WTC11 (cell line): ENCODE measurements at regions not wholly inside any gene's neighbourhood (a gene's known extent, or its start where the extent isn't known, plus 50 kb on each side); places are given as distances from the start of the nearest gene placed in this dataset.

Experiments used
- ATAC-seq: fragments of 200-7000 bp; cut with Tn5 transposase; 2 replicates; pipeline ENCODE4 v1.10.0; 2021; ENCODE audit warnings: mild to moderate bottlenecking, moderate library complexity
- CTCF ChIA-PET: fragments of 300-600 bp; sonication (Branson Sonifier 250); formaldehyde crosslinking; loops from one replicate; lab custom pipeline; 2021; ENCODE audit warnings: antibody characterized with exemption; lab: Charles Lee
- POLR2A ChIA-PET: fragments of 350-600 bp; sonication (Branson Sonifier 250); formaldehyde crosslinking; loops from one replicate; lab custom pipeline; 2021; ENCODE audit warnings: antibody characterized with exemption; lab: Charles Lee
- DNase-seq: peaks from one replicate; pipeline ENCODE4 v3.0.0; 2021; ENCODE audit warnings: low spot score
- H3K27ac Mint-ChIP-seq: 2 replicates; pipeline ENCODE4 v1.8.0; 2021; ENCODE audit warnings: mixed read lengths
- H3K27me3 Mint-ChIP-seq: 2 replicates; pipeline ENCODE4 v1.8.0; 2021; ENCODE audit warnings: low read depth, mild to moderate bottlenecking, moderate library complexity, mixed read lengths
- H3K36me3 Mint-ChIP-seq: 2 replicates; pipeline ENCODE4 v1.8.0; 2021; ENCODE audit warnings: mixed read lengths
- H3K4me1 Mint-ChIP-seq: 2 replicates; pipeline ENCODE4 v1.8.0; 2022; ENCODE audit warnings: mixed read lengths
- H3K4me3 Mint-ChIP-seq: 2 replicates; pipeline ENCODE4 v1.8.0; 2021; ENCODE audit warnings: mild to moderate bottlenecking, moderate library complexity, mixed read lengths
- H3K9me3 Mint-ChIP-seq: 2 replicates; pipeline ENCODE4 v1.8.0; 2021; ENCODE audit warnings: mixed read lengths
- ARID4B ChIP-seq: sonication (generic); formaldehyde crosslinking; IDR thresholded peaks from 2 replicates; pipeline ENCODE4 v1.8.0; 2023; ENCODE audit warnings: missing genetic modification reagents, mild to moderate bottlenecking, borderline replicate concordance
- ATF2 ChIP-seq: sonication (generic); formaldehyde crosslinking; IDR thresholded peaks from 2 replicates; pipeline ENCODE4 v1.8.1; 2022; ENCODE audit warnings: low read depth, missing genetic modification reagents, borderline replicate concordance
- ELF4 ChIP-seq: sonication (generic); formaldehyde crosslinking; IDR thresholded peaks from 2 replicates; pipeline ENCODE4 v1.8.1; 2022; ENCODE audit warnings: low read depth, mild to moderate bottlenecking, moderate library complexity, missing genetic modification reagents
- ETV6 ChIP-seq: sonication (generic); formaldehyde crosslinking; IDR thresholded peaks from 2 replicates; pipeline ENCODE4 v1.8.1; 2022; ENCODE audit warnings: mild to moderate bottlenecking, missing genetic modification reagents
- FOXJ3 ChIP-seq: sonication (generic); formaldehyde crosslinking; IDR thresholded peaks from 2 replicates; pipeline ENCODE4 v1.9.0; 2021; ENCODE audit warnings: missing genetic modification reagents, mild to moderate bottlenecking, borderline replicate concordance
- GRHL2 ChIP-seq: fragments of 250-450 bp; sonication (Bioruptor Pico); IDR thresholded peaks from 2 replicates; pipeline ENCODE4 v1.8.0; 2022; ENCODE audit warnings: mild to moderate bottlenecking, moderate library complexity; ENCODE audit not compliant: insufficient replicate concordance, severe bottlenecking
- MLX ChIP-seq: sonication (generic); formaldehyde crosslinking; IDR thresholded peaks from 2 replicates; pipeline ENCODE4 v1.8.1; 2023; ENCODE audit warnings: mild to moderate bottlenecking, missing genetic modification reagents, moderate library complexity
- OVOL2 ChIP-seq: fragments of 250-450 bp; sonication (Bioruptor Pico); IDR thresholded peaks from 2 replicates; pipeline ENCODE4 v1.9.0; 2021; ENCODE audit warnings: mild to moderate bottlenecking, borderline replicate concordance
- PRRX2 ChIP-seq: fragments of 250-450 bp; sonication (Bioruptor Pico); IDR thresholded peaks from 2 replicates; pipeline ENCODE4 v1.8.0; 2021; ENCODE audit warnings: mild to moderate bottlenecking
- RELA ChIP-seq: sonication (generic); formaldehyde crosslinking; IDR thresholded peaks from 2 replicates; pipeline ENCODE4 v1.8.1; 2022; ENCODE audit warnings: missing genetic modification reagents, mild to moderate bottlenecking, borderline replicate concordance
- SMAD4 ChIP-seq: sonication (generic); formaldehyde crosslinking; IDR thresholded peaks from 2 replicates; pipeline ENCODE4 v1.8.0; 2022; ENCODE audit warnings: mild to moderate bottlenecking, missing genetic modification reagents
- SP1 ChIP-seq: sonication (generic); formaldehyde crosslinking; conservative IDR thresholded peaks from 2 replicates; pipeline ENCODE4 v1.8.1; 2022; ENCODE audit warnings: missing genetic modification reagents
- TEAD1 ChIP-seq: sonication (generic); formaldehyde crosslinking; IDR thresholded peaks from 2 replicates; pipeline ENCODE4 v1.8.0; 2022; ENCODE audit warnings: mild to moderate bottlenecking, missing genetic modification reagents
- TEAD4 ChIP-seq: sonication (generic); formaldehyde crosslinking; IDR thresholded peaks from 2 replicates; pipeline ENCODE4 v1.8.0; 2022; ENCODE audit warnings: mild to moderate bottlenecking, missing genetic modification reagents
- ZNF219 ChIP-seq: sonication (generic); formaldehyde crosslinking; IDR thresholded peaks from 2 replicates; pipeline ENCODE4 v1.8.0; 2023; ENCODE audit warnings: missing genetic modification reagents, mild to moderate bottlenecking, borderline replicate concordance
- ZNF423 ChIP-seq: fragments of 250-450 bp; sonication (Bioruptor Pico); IDR thresholded peaks from 2 replicates; pipeline ENCODE4 v2.1.2; 2022; ENCODE audit warnings: mild to moderate bottlenecking, moderate library complexity
- ZNF532 ChIP-seq: fragments of 250-450 bp; sonication (Bioruptor Pico); IDR thresholded peaks from 2 replicates; pipeline ENCODE4 v1.9.0; 2021; ENCODE audit warnings: mild to moderate bottlenecking, borderline replicate concordance
- TF ChIP-seq, protein P1 (sequence below): fragments of 250-450 bp; sonication (Bioruptor Pico); IDR thresholded peaks from 2 replicates; pipeline ENCODE4 v1.9.0; 2021; ENCODE audit warnings: moderate library complexity, mild to moderate bottlenecking, inconsistent platforms, borderline replicate concordance
- TF ChIP-seq, protein P2 (sequence below): sonication (generic); formaldehyde crosslinking; IDR thresholded peaks from 2 replicates; pipeline ENCODE4 v1.8.1; 2023; ENCODE audit warnings: mild to moderate bottlenecking, moderate library complexity, missing genetic modification reagents
- TF ChIP-seq, protein P3 (sequence below): fragments of 250-450 bp; sonication (Bioruptor Pico); IDR thresholded peaks from 2 replicates; pipeline ENCODE4 v1.8.0; 2021; ENCODE audit warnings: mild to moderate bottlenecking

- no peaks in the 10 kb centered on the region for H3K9me3 Mint-ChIP-seq
- TF ChIP-seq ETV6 (CRISPR knock-in tag) (no peak), ZNF423 (CRISPR knock-in tag) (no peak), GRHL2 (no peak), ELF4 (CRISPR knock-in tag) (no peak), MLX (no peak), RELA (CRISPR knock-in tag) (no peak)
- no peaks in the 10 kb centered on the region for H3K36me3 Mint-ChIP-seq
- H3K27me3 Mint-ChIP-seq, result no peaks in the 10 kb centered on the region
- no peak overlapping the region for H3K27ac Mint-ChIP-seq
- CTCF ChIA-PET, result no interaction called here
- ATAC-seq (no peak), DNase-seq (no peak)
- H3K4me1 Mint-ChIP-seq, result no peaks in the 10 kb centered on the region
- POLR2A ChIA-PET, result no interaction called here
- no peak overlapping the region for H3K4me3 Mint-ChIP-seq
Measured at GRCh38 chr3:24046214-24046613, 101.1 kb downstream of the NR1D2 start.

DNA sequence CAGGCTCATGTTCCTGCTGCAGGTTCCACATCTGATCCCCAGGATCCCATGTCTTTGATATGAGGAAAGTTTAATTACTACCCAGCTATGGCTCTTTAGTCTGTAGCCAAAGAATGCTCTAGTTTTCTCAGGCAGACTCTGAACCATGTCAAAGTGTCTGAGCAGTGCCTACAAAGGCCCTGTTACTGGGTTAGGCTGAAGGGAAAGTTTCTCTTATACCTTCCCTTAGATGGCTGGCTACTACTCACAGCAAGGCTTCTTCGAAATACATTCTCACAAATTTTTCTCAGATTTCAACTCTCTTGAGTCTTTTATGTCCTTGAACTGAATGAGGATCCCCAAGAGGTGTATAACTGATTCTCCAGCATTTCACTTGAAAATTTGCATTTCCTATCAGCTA, 102.4 kb downstream of the NR1D2 start:
- ChIA-PET POLR2A (no interaction called here), CTCF (no interaction called here)
- DNase-seq, result no peak
- no peak overlapping the region for H3K27ac Mint-ChIP-seq
- H3K4me3 Mint-ChIP-seq, result no peak overlapping the region
- H3K27me3 Mint-ChIP-seq, result no peaks in the 10 kb centered on the region
- no peak for ATAC-seq
- H3K4me1 Mint-ChIP-seq, result no peaks in the 10 kb centered on the region
- H3K36me3 Mint-ChIP-seq, result no peaks in the 10 kb centered on the region
- no peaks in the 10 kb centered on the region for H3K9me3 Mint-ChIP-seq
- TF ChIP-seq, protein P1, sequence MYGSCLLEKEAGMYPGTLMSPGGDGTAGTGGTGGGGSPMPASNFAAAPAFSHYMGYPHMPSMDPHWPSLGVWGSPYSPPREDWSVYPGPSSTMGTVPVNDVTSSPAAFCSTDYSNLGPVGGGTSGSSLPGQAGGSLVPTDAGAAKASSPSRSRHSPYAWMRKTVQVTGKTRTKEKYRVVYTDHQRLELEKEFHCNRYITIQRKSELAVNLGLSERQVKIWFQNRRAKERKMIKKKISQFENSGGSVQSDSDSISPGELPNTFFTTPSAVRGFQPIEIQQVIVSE, result no peak
- no peak for TF ChIP-seq ATF2 (CRISPR knock-in tag)
- TF ChIP-seq SP1 (CRISPR knock-in tag), result no peak
- TF ChIP-seq MLX, result no peak
- TF ChIP-seq FOXJ3, result no peak
- TF ChIP-seq SMAD4, result no peak
- TF ChIP-seq ZNF219, result no peak
- TF ChIP-seq ARID4B (CRISPR knock-in tag), result no peak
- TF ChIP-seq TEAD4 (CRISPR knock-in tag), result no peak
- TF ChIP-seq PRRX2 (CRISPR knock-in tag), result no peak
- TF ChIP-seq, protein P2, sequence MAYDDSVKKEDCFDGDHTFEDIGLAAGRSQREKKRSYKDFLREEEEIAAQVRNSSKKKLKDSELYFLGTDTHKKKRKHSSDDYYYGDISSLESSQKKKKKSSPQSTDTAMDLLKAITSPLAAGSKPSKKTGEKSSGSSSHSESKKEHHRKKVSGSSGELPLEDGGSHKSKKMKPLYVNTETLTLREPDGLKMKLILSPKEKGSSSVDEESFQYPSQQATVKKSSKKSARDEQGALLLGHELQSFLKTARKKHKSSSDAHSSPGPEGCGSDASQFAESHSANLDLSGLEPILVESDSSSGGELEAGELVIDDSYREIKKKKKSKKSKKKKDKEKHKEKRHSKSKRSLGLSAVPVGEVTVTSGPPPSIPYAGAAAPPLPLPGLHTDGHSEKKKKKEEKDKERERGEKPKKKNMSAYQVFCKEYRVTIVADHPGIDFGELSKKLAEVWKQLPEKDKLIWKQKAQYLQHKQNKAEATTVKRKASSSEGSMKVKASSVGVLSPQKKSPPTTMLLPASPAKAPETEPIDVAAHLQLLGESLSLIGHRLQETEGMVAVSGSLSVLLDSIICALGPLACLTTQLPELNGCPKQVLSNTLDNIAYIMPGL, result no peak
- TF ChIP-seq TEAD1 (CRISPR knock-in tag), result no peak
- TF ChIP-seq, protein P3, sequence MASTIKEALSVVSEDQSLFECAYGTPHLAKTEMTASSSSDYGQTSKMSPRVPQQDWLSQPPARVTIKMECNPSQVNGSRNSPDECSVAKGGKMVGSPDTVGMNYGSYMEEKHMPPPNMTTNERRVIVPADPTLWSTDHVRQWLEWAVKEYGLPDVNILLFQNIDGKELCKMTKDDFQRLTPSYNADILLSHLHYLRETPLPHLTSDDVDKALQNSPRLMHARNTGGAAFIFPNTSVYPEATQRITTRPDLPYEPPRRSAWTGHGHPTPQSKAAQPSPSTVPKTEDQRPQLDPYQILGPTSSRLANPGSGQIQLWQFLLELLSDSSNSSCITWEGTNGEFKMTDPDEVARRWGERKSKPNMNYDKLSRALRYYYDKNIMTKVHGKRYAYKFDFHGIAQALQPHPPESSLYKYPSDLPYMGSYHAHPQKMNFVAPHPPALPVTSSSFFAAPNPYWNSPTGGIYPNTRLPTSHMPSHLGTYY (CRISPR knock-in tag), result no peak
- TF ChIP-seq ZNF532 (CRISPR knock-in tag), result no peak
- TF ChIP-seq OVOL2 (CRISPR knock-in tag), result no peak
